ENCODE measurements at regions not wholly inside any gene's neighbourhood (a gene's known extent, or its start where the extent isn't known, plus 50 kb on each side); places are given as distances from the start of the nearest gene placed in this dataset.

DNA sequence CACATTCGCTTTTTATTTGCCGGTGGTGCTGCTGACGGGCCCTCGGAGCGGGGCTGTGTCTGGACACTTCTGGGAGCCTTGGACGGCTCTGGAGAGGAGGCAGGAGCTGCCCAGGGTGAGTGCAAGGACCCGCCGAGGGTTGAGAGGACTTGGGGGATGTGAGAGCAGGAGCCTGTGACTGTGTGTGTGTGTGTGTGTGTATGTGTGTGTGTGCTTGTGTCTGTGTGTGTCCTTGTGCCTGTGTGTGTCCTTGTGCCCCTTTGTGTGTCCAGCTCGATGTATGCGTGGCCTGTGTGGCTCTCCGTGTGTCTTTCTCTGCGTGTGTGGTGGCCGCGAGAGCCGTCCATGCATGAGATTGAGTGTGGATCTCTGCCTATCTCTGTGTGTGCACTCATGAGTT lies 179.6 kb upstream of the MYL2 start:
- TF ChIP-seq GLIS1 (tag by site-specific recombination; IDR thresholded peaks at IDR 0.05) (no peak), ZNF768 (tag by site-specific recombination; IDR thresholded peaks at IDR 0.05) (no peak), ZNF202 (tag by site-specific recombination; IDR thresholded peaks at IDR 0.05; ENCODE audit: borderline replicate concordance) (no peak), YY1 (tag by site-specific recombination; IDR thresholded peaks at IDR 0.05) (no peak), ZNF629 (tag by site-specific recombination; IDR thresholded peaks at IDR 0.05) (no peak), ZNF324 (tag by site-specific recombination; IDR thresholded peaks at IDR 0.05) (no peak)
- TF ChIP-seq, protein P1, sequence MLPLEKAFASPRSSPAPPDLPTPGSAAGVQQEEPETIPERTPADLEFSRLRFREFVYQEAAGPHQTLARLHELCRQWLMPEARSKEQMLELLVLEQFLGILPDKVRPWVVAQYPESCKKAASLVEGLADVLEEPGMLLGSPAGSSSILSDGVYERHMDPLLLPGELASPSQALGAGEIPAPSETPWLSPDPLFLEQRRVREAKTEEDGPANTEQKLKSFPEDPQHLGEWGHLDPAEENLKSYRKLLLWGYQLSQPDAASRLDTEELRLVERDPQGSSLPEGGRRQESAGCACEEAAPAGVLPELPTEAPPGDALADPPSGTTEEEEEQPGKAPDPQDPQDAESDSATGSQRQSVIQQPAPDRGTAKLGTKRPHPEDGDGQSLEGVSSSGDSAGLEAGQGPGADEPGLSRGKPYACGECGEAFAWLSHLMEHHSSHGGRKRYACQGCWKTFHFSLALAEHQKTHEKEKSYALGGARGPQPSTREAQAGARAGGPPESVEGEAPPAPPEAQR (tag by site-specific recombination; IDR thresholded peaks at IDR 0.05), result no peak
- TF ChIP-seq, protein P2, sequence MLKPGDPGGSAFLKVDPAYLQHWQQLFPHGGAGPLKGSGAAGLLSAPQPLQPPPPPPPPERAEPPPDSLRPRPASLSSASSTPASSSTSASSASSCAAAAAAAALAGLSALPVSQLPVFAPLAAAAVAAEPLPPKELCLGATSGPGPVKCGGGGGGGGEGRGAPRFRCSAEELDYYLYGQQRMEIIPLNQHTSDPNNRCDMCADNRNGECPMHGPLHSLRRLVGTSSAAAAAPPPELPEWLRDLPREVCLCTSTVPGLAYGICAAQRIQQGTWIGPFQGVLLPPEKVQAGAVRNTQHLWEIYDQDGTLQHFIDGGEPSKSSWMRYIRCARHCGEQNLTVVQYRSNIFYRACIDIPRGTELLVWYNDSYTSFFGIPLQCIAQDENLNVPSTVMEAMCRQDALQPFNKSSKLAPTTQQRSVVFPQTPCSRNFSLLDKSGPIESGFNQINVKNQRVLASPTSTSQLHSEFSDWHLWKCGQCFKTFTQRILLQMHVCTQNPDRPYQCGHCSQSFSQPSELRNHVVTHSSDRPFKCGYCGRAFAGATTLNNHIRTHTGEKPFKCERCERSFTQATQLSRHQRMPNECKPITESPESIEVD (tag by site-specific recombination; IDR thresholded peaks at IDR 0.05), result no peak
- TF ChIP-seq, protein P3, sequence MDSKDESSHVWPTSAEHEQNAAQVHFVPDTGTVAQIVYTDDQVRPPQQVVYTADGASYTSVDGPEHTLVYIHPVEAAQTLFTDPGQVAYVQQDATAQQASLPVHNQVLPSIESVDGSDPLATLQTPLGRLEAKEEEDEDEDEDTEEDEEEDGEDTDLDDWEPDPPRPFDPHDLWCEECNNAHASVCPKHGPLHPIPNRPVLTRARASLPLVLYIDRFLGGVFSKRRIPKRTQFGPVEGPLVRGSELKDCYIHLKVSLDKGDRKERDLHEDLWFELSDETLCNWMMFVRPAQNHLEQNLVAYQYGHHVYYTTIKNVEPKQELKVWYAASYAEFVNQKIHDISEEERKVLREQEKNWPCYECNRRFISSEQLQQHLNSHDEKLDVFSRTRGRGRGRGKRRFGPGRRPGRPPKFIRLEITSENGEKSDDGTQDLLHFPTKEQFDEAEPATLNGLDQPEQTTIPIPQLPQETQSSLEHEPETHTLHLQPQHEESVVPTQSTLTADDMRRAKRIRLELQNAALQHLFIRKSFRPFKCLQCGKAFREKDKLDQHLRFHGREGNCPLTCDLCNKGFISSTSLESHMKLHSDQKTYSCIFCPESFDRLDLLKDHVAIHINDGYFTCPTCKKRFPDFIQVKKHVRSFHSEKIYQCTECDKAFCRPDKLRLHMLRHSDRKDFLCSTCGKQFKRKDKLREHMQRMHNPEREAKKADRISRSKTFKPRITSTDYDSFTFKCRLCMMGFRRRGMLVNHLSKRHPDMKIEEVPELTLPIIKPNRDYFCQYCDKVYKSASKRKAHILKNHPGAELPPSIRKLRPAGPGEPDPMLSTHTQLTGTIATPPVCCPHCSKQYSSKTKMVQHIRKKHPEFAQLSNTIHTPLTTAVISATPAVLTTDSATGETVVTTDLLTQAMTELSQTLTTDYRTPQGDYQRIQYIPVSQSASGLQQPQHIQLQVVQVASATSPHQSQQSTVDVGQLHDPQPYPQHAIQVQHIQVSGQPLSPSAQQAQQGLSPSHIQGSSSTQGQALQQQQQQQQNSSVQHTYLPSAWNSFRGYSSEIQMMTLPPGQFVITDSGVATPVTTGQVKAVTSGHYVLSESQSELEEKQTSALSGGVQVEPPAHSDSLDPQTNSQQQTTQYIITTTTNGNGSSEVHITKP (tag by site-specific recombination; IDR thresholded peaks at IDR 0.05), result no peak
- TF ChIP-seq, protein P4, sequence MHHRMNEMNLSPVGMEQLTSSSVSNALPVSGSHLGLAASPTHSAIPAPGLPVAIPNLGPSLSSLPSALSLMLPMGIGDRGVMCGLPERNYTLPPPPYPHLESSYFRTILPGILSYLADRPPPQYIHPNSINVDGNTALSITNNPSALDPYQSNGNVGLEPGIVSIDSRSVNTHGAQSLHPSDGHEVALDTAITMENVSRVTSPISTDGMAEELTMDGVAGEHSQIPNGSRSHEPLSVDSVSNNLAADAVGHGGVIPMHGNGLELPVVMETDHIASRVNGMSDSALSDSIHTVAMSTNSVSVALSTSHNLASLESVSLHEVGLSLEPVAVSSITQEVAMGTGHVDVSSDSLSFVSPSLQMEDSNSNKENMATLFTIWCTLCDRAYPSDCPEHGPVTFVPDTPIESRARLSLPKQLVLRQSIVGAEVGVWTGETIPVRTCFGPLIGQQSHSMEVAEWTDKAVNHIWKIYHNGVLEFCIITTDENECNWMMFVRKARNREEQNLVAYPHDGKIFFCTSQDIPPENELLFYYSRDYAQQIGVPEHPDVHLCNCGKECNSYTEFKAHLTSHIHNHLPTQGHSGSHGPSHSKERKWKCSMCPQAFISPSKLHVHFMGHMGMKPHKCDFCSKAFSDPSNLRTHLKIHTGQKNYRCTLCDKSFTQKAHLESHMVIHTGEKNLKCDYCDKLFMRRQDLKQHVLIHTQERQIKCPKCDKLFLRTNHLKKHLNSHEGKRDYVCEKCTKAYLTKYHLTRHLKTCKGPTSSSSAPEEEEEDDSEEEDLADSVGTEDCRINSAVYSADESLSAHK (tag by site-specific recombination; IDR thresholded peaks at IDR 0.05), result no peak
- TF ChIP-seq, protein P5, sequence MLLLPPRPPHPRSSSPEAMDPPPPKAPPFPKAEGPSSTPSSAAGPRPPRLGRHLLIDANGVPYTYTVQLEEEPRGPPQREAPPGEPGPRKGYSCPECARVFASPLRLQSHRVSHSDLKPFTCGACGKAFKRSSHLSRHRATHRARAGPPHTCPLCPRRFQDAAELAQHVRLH (tag by site-specific recombination; IDR thresholded peaks at IDR 0.05), result no peak
- TF ChIP-seq, protein P6, sequence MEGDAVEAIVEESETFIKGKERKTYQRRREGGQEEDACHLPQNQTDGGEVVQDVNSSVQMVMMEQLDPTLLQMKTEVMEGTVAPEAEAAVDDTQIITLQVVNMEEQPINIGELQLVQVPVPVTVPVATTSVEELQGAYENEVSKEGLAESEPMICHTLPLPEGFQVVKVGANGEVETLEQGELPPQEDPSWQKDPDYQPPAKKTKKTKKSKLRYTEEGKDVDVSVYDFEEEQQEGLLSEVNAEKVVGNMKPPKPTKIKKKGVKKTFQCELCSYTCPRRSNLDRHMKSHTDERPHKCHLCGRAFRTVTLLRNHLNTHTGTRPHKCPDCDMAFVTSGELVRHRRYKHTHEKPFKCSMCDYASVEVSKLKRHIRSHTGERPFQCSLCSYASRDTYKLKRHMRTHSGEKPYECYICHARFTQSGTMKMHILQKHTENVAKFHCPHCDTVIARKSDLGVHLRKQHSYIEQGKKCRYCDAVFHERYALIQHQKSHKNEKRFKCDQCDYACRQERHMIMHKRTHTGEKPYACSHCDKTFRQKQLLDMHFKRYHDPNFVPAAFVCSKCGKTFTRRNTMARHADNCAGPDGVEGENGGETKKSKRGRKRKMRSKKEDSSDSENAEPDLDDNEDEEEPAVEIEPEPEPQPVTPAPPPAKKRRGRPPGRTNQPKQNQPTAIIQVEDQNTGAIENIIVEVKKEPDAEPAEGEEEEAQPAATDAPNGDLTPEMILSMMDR (tag by site-specific recombination; IDR thresholded peaks at IDR 0.05), result no peak
- TF ChIP-seq, protein P7, sequence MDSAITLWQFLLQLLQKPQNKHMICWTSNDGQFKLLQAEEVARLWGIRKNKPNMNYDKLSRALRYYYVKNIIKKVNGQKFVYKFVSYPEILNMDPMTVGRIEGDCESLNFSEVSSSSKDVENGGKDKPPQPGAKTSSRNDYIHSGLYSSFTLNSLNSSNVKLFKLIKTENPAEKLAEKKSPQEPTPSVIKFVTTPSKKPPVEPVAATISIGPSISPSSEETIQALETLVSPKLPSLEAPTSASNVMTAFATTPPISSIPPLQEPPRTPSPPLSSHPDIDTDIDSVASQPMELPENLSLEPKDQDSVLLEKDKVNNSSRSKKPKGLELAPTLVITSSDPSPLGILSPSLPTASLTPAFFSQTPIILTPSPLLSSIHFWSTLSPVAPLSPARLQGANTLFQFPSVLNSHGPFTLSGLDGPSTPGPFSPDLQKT (IDR thresholded peaks at IDR 0.05; ENCODE audit: borderline replicate concordance, low read depth, low read length), result no peak
- TF ChIP-seq, protein P8, sequence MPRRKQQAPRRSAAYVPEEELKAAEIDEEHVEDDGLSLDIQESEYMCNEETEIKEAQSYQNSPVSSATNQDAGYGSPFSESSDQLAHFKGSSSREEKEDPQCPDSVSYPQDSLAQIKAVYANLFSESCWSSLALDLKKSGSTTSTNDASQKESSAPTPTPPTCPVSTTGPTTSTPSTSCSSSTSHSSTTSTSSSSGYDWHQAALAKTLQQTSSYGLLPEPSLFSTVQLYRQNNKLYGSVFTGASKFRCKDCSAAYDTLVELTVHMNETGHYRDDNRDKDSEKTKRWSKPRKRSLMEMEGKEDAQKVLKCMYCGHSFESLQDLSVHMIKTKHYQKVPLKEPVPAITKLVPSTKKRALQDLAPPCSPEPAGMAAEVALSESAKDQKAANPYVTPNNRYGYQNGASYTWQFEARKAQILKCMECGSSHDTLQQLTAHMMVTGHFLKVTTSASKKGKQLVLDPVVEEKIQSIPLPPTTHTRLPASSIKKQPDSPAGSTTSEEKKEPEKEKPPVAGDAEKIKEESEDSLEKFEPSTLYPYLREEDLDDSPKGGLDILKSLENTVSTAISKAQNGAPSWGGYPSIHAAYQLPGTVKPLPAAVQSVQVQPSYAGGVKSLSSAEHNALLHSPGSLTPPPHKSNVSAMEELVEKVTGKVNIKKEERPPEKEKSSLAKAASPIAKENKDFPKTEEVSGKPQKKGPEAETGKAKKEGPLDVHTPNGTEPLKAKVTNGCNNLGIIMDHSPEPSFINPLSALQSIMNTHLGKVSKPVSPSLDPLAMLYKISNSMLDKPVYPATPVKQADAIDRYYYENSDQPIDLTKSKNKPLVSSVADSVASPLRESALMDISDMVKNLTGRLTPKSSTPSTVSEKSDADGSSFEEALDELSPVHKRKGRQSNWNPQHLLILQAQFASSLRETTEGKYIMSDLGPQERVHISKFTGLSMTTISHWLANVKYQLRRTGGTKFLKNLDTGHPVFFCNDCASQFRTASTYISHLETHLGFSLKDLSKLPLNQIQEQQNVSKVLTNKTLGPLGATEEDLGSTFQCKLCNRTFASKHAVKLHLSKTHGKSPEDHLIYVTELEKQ (tag by site-specific recombination; IDR thresholded peaks at IDR 0.05; ENCODE audit: borderline replicate concordance), result no peak

Data from HEK293 (cell line).